SK-N-SH (cell line): ENCODE measurements at regions not wholly inside any gene's neighbourhood (a gene's known extent, or its start where the extent isn't known, plus 50 kb on each side); places are given as distances from the start of the nearest gene placed in this dataset.

Experiments used
- FOSL2 ChIP-seq: IDR thresholded peaks from 2 replicates; pipeline ENCODE4 v1.4.0; 2012; ENCODE audit warnings: low read depth, mild to moderate bottlenecking, moderate library complexity, borderline replicate concordance
- POLR2AphosphoS5 ChIP-seq: IDR thresholded peaks from 2 replicates; pipeline ENCODE4 v1.6.1; 2012; ENCODE audit warnings: low read depth, low read length

- no peak for TF ChIP-seq POLR2AphosphoS5
- no peak for TF ChIP-seq FOSL2
Observed at GRCh38 chr11:94243571-94244515, 60.5 kb upstream of the IZUMO1R start.
